SH-SY5Y (cell line): ENCODE measurements at regions not wholly inside any gene's neighbourhood (a gene's known extent, or its start where the extent isn't known, plus 50 kb on each side); places are given as distances from the start of the nearest gene placed in this dataset.

Experiments used
- GATA2 ChIP-seq: IDR thresholded peaks from 2 replicates; pipeline ENCODE4 v1.6.1; 2011; ENCODE audit warnings: mild to moderate bottlenecking, low read depth, low read length
- GATA3 ChIP-seq: IDR thresholded peaks from 2 replicates; pipeline ENCODE4 v1.6.1; 2011; ENCODE audit warnings: low read depth, mild to moderate bottlenecking, low read length, moderate library complexity

DNA sequence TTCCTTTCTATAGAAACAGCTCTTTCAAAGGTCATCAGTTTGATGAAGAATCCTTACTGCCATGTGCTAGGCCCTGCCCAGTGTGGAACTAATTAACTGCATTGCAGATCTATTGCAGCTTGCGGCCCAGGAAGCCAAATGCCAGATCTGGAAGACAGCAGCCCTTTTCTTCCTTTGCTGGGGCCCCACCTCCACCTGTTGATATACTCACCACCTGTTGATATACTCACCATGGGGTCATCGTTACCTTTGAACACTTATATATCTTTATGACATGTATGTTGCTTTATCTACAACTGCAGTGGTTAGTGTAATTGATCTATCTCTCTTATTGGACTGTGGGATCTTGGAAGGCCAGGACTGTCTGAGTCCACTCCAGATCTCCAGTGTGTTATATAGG lies 292.5 kb downstream of the ATP23 start:
- TF ChIP-seq GATA3 (no peak), GATA2 (no peak)
